WTC11 (cell line): ENCODE measurements at regions not wholly inside any gene's neighbourhood (a gene's known extent, or its start where the extent isn't known, plus 50 kb on each side); places are given as distances from the start of the nearest gene placed in this dataset.

Experiments
- ATAC-seq: fragments of 200-7000 bp; cut with Tn5 transposase; 2 replicates; pipeline ENCODE4 v1.10.0; 2021; ENCODE audit warnings: mild to moderate bottlenecking, moderate library complexity
- CTCF ChIA-PET: fragments of 300-600 bp; sonication (Branson Sonifier 250); formaldehyde crosslinking; loops from one replicate; lab custom pipeline; 2021; ENCODE audit warnings: antibody characterized with exemption; lab: Charles Lee
- POLR2A ChIA-PET: fragments of 350-600 bp; sonication (Branson Sonifier 250); formaldehyde crosslinking; loops from one replicate; lab custom pipeline; 2021; ENCODE audit warnings: antibody characterized with exemption; lab: Charles Lee
- DNase-seq: peaks from one replicate; pipeline ENCODE4 v3.0.0; 2021; ENCODE audit warnings: low spot score
- H3K27ac Mint-ChIP-seq: 2 replicates; pipeline ENCODE4 v1.8.0; 2021; ENCODE audit warnings: mixed read lengths
- H3K27me3 Mint-ChIP-seq: 2 replicates; pipeline ENCODE4 v1.8.0; 2021; ENCODE audit warnings: low read depth, mild to moderate bottlenecking, moderate library complexity, mixed read lengths
- H3K36me3 Mint-ChIP-seq: 2 replicates; pipeline ENCODE4 v1.8.0; 2021; ENCODE audit warnings: mixed read lengths
- H3K4me1 Mint-ChIP-seq: 2 replicates; pipeline ENCODE4 v1.8.0; 2022; ENCODE audit warnings: mixed read lengths
- H3K4me3 Mint-ChIP-seq: 2 replicates; pipeline ENCODE4 v1.8.0; 2021; ENCODE audit warnings: mild to moderate bottlenecking, moderate library complexity, mixed read lengths
- H3K9me3 Mint-ChIP-seq: 2 replicates; pipeline ENCODE4 v1.8.0; 2021; ENCODE audit warnings: mixed read lengths
- CREB1 ChIP-seq: sonication (generic); formaldehyde crosslinking; IDR thresholded peaks from 2 replicates; pipeline ENCODE4 v1.8.0; 2023; ENCODE audit warnings: mild to moderate bottlenecking, missing genetic modification reagents
- ELF4 ChIP-seq: sonication (generic); formaldehyde crosslinking; IDR thresholded peaks from 2 replicates; pipeline ENCODE4 v1.8.1; 2022; ENCODE audit warnings: low read depth, mild to moderate bottlenecking, moderate library complexity, missing genetic modification reagents
- FOXK1 ChIP-seq: sonication (generic); formaldehyde crosslinking; IDR thresholded peaks from 2 replicates; pipeline ENCODE4 v1.8.0; 2022; ENCODE audit warnings: mild to moderate bottlenecking, moderate library complexity, missing genetic modification reagents
- FOXP4 ChIP-seq: sonication (generic); formaldehyde crosslinking; IDR thresholded peaks from 2 replicates; pipeline ENCODE4 v1.8.0; 2022; ENCODE audit warnings: mild to moderate bottlenecking, missing genetic modification reagents
- GABPB1 ChIP-seq: sonication (generic); formaldehyde crosslinking; IDR thresholded peaks from 2 replicates; pipeline ENCODE4 v1.8.1; 2023; ENCODE audit warnings: mild to moderate bottlenecking, missing genetic modification reagents
- HMGA2 ChIP-seq: fragments of 250-450 bp; sonication (Bioruptor Pico); IDR thresholded peaks from 2 replicates; pipeline ENCODE4 v1.4.0; 2021; ENCODE audit warnings: mild to moderate bottlenecking, moderate library complexity
- KAT7 ChIP-seq: sonication (generic); formaldehyde crosslinking; IDR thresholded peaks from 2 replicates; pipeline ENCODE4 v1.8.1; 2023; ENCODE audit warnings: missing genetic modification reagents, mild to moderate bottlenecking, borderline replicate concordance
- NFATC4 ChIP-seq: fragments of 250-450 bp; sonication (Bioruptor Pico); IDR thresholded peaks from 2 replicates; pipeline ENCODE4 v1.9.0; 2021; ENCODE audit warnings: mild to moderate bottlenecking
- NFE2L1 ChIP-seq: sonication (generic); formaldehyde crosslinking; IDR thresholded peaks from 2 replicates; pipeline ENCODE4 v1.8.1; 2023; ENCODE audit warnings: missing genetic modification reagents
- PRRX2 ChIP-seq: fragments of 250-450 bp; sonication (Bioruptor Pico); IDR thresholded peaks from 2 replicates; pipeline ENCODE4 v1.8.0; 2021; ENCODE audit warnings: mild to moderate bottlenecking
- TP53 ChIP-seq: sonication (generic); formaldehyde crosslinking; IDR thresholded peaks from 2 replicates; pipeline ENCODE4 v1.8.1; 2023; ENCODE audit warnings: mild to moderate bottlenecking, missing genetic modification reagents
- ZNF423 ChIP-seq: fragments of 250-450 bp; sonication (Bioruptor Pico); IDR thresholded peaks from 2 replicates; pipeline ENCODE4 v2.1.2; 2022; ENCODE audit warnings: mild to moderate bottlenecking, moderate library complexity
- TF ChIP-seq, protein P1 (sequence below): sonication (generic); formaldehyde crosslinking; IDR thresholded peaks from 2 replicates; pipeline ENCODE4 v1.8.1; 2023; ENCODE audit warnings: mild to moderate bottlenecking, missing genetic modification reagents
- TF ChIP-seq, protein P2 (sequence below): fragments of 250-450 bp; sonication (Bioruptor Pico); IDR thresholded peaks from 2 replicates; pipeline ENCODE4 v1.8.0; 2021; ENCODE audit warnings: mild to moderate bottlenecking
- TF ChIP-seq, protein P3 (sequence below): fragments of 250-450 bp; sonication (Bioruptor Pico); IDR thresholded peaks from 2 replicates; pipeline ENCODE4 v1.9.0; 2021; ENCODE audit warnings: moderate library complexity, mild to moderate bottlenecking, inconsistent platforms, borderline replicate concordance
- TF ChIP-seq, protein P4 (sequence below): sonication (generic); formaldehyde crosslinking; IDR thresholded peaks from 2 replicates; pipeline ENCODE4 v1.8.0; 2022; ENCODE audit warnings: missing genetic modification reagents

DNA sequence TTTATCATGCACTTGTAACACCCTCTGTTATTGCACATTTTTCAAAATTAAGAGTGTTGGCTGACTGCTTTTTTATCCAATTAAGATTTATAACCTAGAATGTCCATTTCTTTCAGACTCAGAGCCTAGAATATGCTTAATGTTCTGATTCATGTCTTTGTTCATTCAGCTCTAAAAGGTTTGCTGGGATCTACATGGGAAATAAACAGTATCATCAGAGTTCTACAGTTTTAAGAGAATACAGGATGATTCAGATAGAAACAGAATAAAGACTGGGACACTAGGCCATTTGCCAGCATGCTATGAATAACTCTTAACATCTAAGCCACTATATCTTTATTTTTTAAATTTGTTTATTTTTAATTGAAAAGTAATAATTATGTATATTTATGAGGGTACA, 713.7 kb upstream of the CHAC2 start:
- no peak for TF ChIP-seq KAT7 (CRISPR knock-in tag)
- TF ChIP-seq, protein P1, sequence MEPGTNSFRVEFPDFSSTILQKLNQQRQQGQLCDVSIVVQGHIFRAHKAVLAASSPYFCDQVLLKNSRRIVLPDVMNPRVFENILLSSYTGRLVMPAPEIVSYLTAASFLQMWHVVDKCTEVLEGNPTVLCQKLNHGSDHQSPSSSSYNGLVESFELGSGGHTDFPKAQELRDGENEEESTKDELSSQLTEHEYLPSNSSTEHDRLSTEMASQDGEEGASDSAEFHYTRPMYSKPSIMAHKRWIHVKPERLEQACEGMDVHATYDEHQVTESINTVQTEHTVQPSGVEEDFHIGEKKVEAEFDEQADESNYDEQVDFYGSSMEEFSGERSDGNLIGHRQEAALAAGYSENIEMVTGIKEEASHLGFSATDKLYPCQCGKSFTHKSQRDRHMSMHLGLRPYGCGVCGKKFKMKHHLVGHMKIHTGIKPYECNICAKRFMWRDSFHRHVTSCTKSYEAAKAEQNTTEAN (CRISPR knock-in tag) = no peak
- TF ChIP-seq, protein P2, sequence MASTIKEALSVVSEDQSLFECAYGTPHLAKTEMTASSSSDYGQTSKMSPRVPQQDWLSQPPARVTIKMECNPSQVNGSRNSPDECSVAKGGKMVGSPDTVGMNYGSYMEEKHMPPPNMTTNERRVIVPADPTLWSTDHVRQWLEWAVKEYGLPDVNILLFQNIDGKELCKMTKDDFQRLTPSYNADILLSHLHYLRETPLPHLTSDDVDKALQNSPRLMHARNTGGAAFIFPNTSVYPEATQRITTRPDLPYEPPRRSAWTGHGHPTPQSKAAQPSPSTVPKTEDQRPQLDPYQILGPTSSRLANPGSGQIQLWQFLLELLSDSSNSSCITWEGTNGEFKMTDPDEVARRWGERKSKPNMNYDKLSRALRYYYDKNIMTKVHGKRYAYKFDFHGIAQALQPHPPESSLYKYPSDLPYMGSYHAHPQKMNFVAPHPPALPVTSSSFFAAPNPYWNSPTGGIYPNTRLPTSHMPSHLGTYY (CRISPR knock-in tag) = no peak
- no peak for TF ChIP-seq HMGA2 (CRISPR knock-in tag)
- TF ChIP-seq, protein P3, sequence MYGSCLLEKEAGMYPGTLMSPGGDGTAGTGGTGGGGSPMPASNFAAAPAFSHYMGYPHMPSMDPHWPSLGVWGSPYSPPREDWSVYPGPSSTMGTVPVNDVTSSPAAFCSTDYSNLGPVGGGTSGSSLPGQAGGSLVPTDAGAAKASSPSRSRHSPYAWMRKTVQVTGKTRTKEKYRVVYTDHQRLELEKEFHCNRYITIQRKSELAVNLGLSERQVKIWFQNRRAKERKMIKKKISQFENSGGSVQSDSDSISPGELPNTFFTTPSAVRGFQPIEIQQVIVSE = no peak
- TF ChIP-seq ELF4 (CRISPR knock-in tag) = no peak
- TF ChIP-seq NFE2L1 (CRISPR knock-in tag) = no peak
- TF ChIP-seq CREB1 (CRISPR knock-in tag) = no peak
- TF ChIP-seq PRRX2 (CRISPR knock-in tag) = no peak
- CTCF ChIA-PET = no interaction called here
- peaks cover 10% of the 10 kb centered on the region for H3K4me1 Mint-ChIP-seq
- no peak for ATAC-seq
- H3K27me3 Mint-ChIP-seq = no peaks in the 10 kb centered on the region
- 0 out of 2 replicates have a peak, but pooled peaks cover 3% of the 10 kb centered on the region for H3K9me3 Mint-ChIP-seq
- POLR2A ChIA-PET = no interaction called here
- no peak overlapping the region for H3K27ac Mint-ChIP-seq
- H3K4me3 Mint-ChIP-seq = no peak overlapping the region
- H3K36me3 Mint-ChIP-seq = 0 out of 2 replicates have a peak, but pooled peaks cover 3% of the 10 kb centered on the region
- DNase-seq = no peak

DNA sequence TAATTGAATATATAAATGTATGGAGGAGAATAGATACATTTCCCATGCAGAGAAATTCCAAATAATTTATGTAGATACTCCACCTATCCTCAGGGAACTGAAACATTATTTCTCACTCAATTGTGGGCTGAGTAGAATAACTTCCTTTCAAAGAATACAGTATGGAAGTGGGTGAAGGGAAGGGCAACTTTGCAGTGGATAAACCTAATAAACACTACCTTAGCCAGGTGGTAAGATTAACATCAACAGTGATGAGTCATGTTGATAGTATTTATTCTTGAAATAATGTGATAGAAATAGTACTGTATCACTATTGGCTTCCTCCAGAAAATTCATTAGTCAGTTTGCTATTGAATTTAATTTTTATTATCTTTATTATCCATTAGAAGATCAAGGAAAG, 716.4 kb upstream of the CHAC2 start:
- TF ChIP-seq, protein P4, sequence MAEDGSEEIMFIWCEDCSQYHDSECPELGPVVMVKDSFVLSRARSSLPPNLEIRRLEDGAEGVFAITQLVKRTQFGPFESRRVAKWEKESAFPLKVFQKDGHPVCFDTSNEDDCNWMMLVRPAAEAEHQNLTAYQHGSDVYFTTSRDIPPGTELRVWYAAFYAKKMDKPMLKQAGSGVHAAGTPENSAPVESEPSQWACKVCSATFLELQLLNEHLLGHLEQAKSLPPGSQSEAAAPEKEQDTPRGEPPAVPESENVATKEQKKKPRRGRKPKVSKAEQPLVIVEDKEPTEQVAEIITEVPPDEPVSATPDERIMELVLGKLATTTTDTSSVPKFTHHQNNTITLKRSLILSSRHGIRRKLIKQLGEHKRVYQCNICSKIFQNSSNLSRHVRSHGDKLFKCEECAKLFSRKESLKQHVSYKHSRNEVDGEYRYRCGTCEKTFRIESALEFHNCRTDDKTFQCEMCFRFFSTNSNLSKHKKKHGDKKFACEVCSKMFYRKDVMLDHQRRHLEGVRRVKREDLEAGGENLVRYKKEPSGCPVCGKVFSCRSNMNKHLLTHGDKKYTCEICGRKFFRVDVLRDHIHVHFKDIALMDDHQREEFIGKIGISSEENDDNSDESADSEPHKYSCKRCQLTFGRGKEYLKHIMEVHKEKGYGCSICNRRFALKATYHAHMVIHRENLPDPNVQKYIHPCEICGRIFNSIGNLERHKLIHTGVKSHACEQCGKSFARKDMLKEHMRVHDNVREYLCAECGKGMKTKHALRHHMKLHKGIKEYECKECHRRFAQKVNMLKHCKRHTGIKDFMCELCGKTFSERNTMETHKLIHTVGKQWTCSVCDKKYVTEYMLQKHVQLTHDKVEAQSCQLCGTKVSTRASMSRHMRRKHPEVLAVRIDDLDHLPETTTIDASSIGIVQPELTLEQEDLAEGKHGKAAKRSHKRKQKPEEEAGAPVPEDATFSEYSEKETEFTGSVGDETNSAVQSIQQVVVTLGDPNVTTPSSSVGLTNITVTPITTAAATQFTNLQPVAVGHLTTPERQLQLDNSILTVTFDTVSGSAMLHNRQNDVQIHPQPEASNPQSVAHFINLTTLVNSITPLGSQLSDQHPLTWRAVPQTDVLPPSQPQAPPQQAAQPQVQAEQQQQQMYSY (CRISPR knock-in tag) = no peak
- TF ChIP-seq GABPB1 (CRISPR knock-in tag) = no peak
- ATAC-seq (no peak), DNase-seq (no peak)
- Mint-ChIP-seq H3K27me3 (no peaks in the 10 kb centered on the region), H3K27ac (no peak overlapping the region), H3K9me3 (peaks cover 9% of the 10 kb centered on the region), H3K4me3 (no peak overlapping the region), H3K4me1 (0 out of 2 replicates have a peak, but pooled peaks cover 5% of the 10 kb centered on the region), H3K36me3 (peaks cover 9% of the 10 kb centered on the region)
- ChIA-PET CTCF (no interaction called here), POLR2A (no interaction called here)

GRCh38 chr2:53040536-53041229, 726.9 kb upstream of the CHAC2 start:
- DNase-seq (no peak), ATAC-seq (no peak)
- ChIA-PET POLR2A (no interaction called here), CTCF (no interaction called here)
- Mint-ChIP-seq H3K27me3 (peaks cover 8% of the 10 kb centered on the region), H3K4me3 (no peak overlapping the region), H3K9me3 (peaks cover 14% of the 10 kb centered on the region), H3K36me3 (no peaks in the 10 kb centered on the region), H3K4me1 (peaks cover 12% of the 10 kb centered on the region), H3K27ac (no peak overlapping the region)
- TF ChIP-seq TP53 (CRISPR knock-in tag) (no peak), FOXK1 (CRISPR knock-in tag) (no peak), ELF4 (CRISPR knock-in tag) (no peak), FOXP4 (CRISPR knock-in tag) (no peak), NFE2L1 (CRISPR knock-in tag) (no peak), NFATC4 (CRISPR knock-in tag) (no peak), ZNF423 (CRISPR knock-in tag) (no peak)
- TF ChIP-seq, protein P3 = no peak
- TF ChIP-seq, protein P4 (CRISPR knock-in tag) = no peak
